Muscle layer of colon (tissue), 2 donors: ENCODE measurements at regions not wholly inside any gene's neighbourhood (a gene's known extent, or its start where the extent isn't known, plus 50 kb on each side); places are given as distances from the start of the nearest gene placed in this dataset.

Source experiments
- H3K27ac ChIP-seq: one replicate; pipeline ENCODE4 v1.7.0; 2013; ENCODE audit warnings: low read depth, mild to moderate bottlenecking, low read length, moderate library complexity
- H3K27me3 ChIP-seq, 2 donors: one replicate each; pipeline ENCODE4 v1.7.0; 2013; ENCODE audit warnings: low read length in 2 of 2, mild to moderate bottlenecking in 2 of 2; ENCODE audit not compliant: insufficient read depth in 2 of 2, control insufficient read depth in 1 of 2
- H3K36me3 ChIP-seq: one replicate; pipeline ENCODE4 v1.7.0; 2013; ENCODE audit warnings: mild to moderate bottlenecking, low read length; ENCODE audit not compliant: insufficient read depth
- H3K4me1 ChIP-seq: one replicate; pipeline ENCODE4 v1.7.0; 2013; ENCODE audit warnings: mild to moderate bottlenecking, low read length; ENCODE audit not compliant: insufficient read depth
- H3K4me3 ChIP-seq, 2 donors: one replicate each; pipeline ENCODE4 v1.7.0; 2013; ENCODE audit warnings: low read length in 2 of 2, low read depth in 1 of 2, mild to moderate bottlenecking in 1 of 2, moderate library complexity in 1 of 2
- H3K9ac ChIP-seq: one replicate; pipeline ENCODE4 v1.7.0; 2013; ENCODE audit warnings: low read length
- H3K9me3 ChIP-seq: one replicate; pipeline ENCODE4 v1.7.0; 2013; ENCODE audit warnings: mild to moderate bottlenecking, low read length
- donor health status: abdominal sarcoma.
- donor health status: Adenocarcinoma of cecum.

DNA sequence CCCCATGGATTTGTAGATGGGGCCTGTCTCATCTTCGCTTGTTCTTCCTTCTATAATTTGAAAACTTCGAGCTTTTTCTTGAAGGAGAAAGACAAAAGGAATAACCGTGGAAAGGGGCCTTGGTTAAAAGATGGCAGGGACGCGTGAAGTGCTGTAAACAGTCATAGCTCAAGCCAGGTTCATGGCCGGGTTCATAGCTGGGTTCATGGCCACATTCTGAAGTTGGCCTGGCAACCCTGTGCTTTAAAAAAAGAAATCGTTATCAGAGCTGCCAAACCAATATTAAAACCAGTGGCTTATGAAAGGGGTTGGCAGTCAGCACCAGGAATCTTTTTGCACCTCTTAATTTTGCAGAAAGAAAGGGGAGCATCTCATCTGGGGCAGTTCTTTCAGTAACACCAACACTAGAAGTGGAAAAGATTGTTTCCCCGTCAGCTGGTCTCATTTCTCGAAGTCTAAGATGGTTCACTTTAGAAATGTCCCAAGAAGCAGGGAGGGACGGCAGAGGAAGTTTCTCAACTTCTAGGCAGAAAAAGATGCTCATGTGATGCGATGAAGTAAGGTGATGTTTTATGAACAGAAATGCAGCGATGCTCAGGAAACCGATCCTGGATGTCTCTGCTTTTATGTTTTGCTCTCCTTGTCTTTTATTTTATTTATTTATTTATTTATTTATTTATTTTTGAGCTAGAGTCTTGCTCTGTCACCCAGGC, 193.1 kb upstream of the TBX3 start:
- no peaks in the 10 kb centered on the region for H3K27me3 ChIP-seq
- H3K4me3 ChIP-seq: no peak overlapping the region
- H3K9me3 ChIP-seq: no peaks in the 10 kb centered on the region
- no peaks in the 10 kb centered on the region for H3K36me3 ChIP-seq
- no peak overlapping the region for H3K9ac ChIP-seq
- no peaks in the 10 kb centered on the region for H3K4me1 ChIP-seq
- no peak overlapping the region for H3K27ac ChIP-seq

DNA sequence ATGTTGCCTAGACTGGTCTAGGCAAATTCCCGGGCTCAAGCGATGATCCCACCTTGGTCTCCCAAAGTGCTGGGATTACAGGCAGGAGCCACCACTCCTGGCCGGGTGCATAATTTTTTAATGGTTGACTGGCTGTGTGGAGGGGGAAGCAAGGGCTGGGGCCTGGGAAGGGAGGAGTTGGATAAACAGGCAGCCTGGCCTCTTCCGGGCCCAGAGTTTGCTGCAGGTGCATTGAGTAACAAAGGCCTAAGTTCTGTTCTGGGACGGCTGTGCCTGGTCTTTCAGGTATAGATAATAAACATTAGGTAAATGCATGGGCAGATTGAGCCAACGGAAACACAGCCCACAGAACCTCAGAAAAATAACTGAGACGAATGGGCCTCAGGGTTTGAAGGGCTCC, 191.3 kb upstream of the TBX3 start:
- Histone ChIP-seq H3K9me3 (no peaks in the 10 kb centered on the region), H3K9ac (no peak overlapping the region)

DNA sequence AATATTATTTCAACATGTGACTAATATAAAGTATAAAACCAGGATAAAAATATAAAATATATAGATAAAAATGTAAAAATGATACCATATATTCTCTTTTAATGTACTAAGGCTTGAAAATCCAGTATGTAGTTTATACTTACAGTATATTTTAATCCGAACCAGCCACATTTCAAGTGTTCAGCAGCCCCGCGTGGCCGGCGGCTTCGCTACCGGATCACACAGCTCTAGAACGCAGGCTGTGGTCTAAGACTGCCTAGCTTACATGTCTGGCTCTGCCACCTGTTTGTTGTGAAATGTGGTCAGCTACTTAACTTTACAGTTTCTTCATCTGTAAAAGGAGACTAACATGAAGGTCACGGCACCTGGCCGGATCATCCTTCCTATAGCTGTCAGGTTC, 189.7 kb upstream of the TBX3 start:
- Histone ChIP-seq H3K36me3 (no peaks in the 10 kb centered on the region), H3K4me1 (peaks cover 4% of the 10 kb centered on the region), H3K27me3 (no peaks in the 10 kb centered on the region), H3K9me3 (no peaks in the 10 kb centered on the region), H3K9ac (no peak overlapping the region), H3K4me3 (no peak overlapping the region), H3K27ac (no peak overlapping the region)

More for the DNA sequence above, 191.3 kb upstream of the TBX3 start:
- H3K27ac ChIP-seq: no peak overlapping the region
- no peak overlapping the region for H3K4me3 ChIP-seq
- no peaks in the 10 kb centered on the region for H3K27me3 ChIP-seq
- no peaks in the 10 kb centered on the region for H3K36me3 ChIP-seq
- H3K4me1 ChIP-seq: no peaks in the 10 kb centered on the region

- no peak overlapping the region for H3K4me3 ChIP-seq
Measured at GRCh38 chr12:114868995-114869834, 185.2 kb upstream of the TBX3 start.

DNA sequence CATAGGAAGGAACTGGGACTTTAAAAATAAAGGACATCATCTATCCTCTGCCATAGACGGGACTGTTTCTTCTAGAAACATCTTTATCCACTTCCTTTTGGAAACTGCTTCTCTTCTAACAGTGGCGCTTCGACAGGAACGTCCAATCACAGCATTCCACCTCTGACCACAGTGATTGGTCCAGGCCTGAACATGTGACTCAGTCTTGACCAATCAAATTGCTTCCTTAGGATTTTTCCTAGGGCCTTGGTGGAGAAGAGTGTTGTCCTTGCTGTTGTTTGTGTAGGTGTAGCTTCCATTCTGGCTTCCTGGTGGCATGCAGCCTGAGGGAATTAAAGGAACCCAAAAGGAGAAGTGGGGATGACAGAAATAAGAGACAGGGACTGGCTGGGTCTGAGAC, 182.4 kb upstream of the TBX3 start:
- H3K9me3 ChIP-seq: no peaks in the 10 kb centered on the region
- no peak overlapping the region for H3K4me3 ChIP-seq
- no peak overlapping the region for H3K27ac ChIP-seq
- H3K27me3 ChIP-seq: no peaks in the 10 kb centered on the region
- H3K9ac ChIP-seq: no peak overlapping the region
- no peaks in the 10 kb centered on the region for H3K36me3 ChIP-seq
- H3K4me1 ChIP-seq: peaks cover 4% of the 10 kb centered on the region

More at GRCh38 chr12:114868995-114869834, 185.2 kb upstream of the TBX3 start:
- H3K36me3 ChIP-seq: no peaks in the 10 kb centered on the region
- no peak overlapping the region for H3K9ac ChIP-seq
- H3K4me1 ChIP-seq: peaks cover 4% of the 10 kb centered on the region
- no peak overlapping the region for H3K27ac ChIP-seq
- H3K9me3 ChIP-seq: no peaks in the 10 kb centered on the region
- no peaks in the 10 kb centered on the region for H3K27me3 ChIP-seq

DNA sequence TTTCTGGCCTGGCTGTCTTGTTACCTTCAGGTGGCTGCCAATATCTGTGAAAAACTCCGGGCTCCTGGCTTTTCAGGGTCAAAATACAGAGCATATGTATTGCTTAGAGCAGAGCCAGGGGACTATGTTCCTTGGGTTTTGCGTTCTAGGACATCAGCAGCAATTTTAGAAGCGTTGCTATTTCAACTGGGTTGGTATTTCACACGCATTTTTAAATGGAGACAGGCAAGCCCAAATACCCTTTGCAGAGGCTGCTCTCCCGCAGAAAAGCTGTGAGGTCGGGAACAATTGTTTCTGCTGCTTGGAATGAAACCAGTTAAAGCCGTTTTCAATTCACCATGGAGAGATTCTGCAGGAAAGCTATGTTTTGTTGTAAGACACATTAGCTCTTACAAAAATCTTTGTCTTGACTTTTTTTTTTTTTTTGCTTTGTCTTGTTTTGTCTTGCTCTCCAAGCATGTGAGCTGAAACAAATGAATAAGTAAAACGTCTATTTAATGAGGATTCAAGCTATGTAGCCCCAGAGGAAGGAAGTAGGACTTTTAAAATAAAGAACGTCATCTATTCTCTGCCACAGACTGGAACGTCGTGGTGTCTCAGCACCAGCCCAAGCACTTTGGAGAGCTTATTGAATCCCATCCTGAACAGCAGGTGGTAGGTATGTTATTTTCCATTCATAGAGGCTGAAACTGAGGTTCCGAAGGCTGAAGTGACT, 181.0 kb upstream of the TBX3 start:
- no peak overlapping the region for H3K9ac ChIP-seq
- H3K9me3 ChIP-seq: no peaks in the 10 kb centered on the region
- no peak overlapping the region for H3K27ac ChIP-seq
- H3K4me1 ChIP-seq: peaks cover 4% of the 10 kb centered on the region
- no peaks in the 10 kb centered on the region for H3K36me3 ChIP-seq
- no peak overlapping the region for H3K4me3 ChIP-seq
- no peaks in the 10 kb centered on the region for H3K27me3 ChIP-seq

DNA sequence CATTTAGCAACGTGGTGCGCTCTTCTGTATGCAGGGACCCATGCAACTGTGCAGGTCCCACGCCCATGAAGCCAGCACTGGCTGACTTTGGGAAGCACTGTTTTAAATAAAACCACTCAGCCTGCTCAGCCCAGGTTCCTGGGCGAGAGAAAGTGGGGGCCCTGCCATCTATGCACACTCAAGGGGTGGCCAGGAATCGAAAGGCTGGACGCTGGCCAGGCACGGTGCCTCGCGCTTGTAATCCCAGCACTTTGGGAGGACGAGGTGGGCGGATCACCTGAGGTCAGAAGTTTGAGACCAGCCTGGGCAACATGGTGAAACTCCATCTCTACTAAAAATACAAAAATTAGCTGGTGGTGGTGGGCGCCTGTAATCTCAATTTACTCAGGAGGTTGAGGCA, 179.9 kb upstream of the TBX3 start:
- H3K4me1 ChIP-seq: no peaks in the 10 kb centered on the region
- no peaks in the 10 kb centered on the region for H3K27me3 ChIP-seq
- H3K9me3 ChIP-seq: no peaks in the 10 kb centered on the region
- no peak overlapping the region for H3K9ac ChIP-seq
- no peaks in the 10 kb centered on the region for H3K36me3 ChIP-seq
- no peak overlapping the region for H3K4me3 ChIP-seq
- H3K27ac ChIP-seq: no peak overlapping the region

DNA sequence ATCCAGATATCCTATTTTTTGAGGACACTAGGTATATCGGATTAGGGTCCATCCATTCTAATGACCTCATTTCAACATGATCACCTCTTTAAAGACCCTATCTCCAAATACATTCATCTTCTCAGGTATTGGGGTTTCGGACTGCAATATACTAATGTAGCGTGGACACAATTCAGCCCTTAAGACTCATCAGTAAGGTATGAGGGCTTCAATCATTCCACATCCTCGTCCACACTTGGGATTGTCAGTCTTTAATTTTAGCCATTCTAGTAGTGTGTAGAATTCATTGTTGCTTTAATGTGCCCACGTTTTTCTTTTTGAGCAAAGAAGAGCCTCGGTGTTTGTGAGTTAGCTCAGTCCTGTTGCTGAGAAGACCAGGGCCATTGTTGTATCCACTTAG, 177.0 kb upstream of the TBX3 start:
- no peaks in the 10 kb centered on the region for H3K27me3 ChIP-seq

DNA sequence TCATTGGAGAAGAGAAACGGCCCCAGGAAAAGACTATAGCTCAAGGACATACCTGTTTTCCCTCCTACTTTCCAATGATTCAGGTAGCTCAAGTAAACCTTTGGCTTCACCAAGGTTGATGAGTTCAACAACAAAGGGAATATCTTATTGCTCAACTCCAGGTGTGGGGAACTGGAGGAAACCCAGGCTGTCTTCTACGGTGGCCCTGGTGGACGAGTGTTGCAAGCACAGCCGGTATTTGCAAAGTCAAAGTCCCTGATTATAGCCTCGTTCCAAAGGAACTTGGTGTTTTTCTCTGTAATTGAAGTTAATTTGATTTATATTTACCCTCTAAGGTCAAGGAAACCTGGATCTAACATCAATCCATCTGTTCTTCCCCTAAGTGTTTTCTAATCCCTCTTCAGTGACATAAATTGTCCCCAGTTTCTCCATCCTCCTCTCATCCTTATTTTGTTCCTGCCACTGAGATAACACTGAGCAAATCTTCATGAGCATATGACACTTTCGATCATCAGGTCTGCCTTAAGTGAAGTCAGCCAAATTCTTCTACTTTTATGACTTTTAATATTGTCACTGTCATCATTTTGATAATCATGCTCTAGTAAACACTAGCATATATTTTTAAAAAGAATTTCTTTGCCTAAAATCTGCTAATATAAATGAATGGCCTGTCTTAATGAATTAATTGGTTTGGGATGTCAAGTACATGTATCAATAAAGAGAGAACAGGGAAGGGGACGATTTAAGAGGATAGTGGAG, 174.6 kb upstream of the TBX3 start:
- H3K36me3 ChIP-seq: no peaks in the 10 kb centered on the region
- H3K4me3 ChIP-seq: no peak overlapping the region
- H3K9ac ChIP-seq: no peak overlapping the region
- no peak overlapping the region for H3K27ac ChIP-seq
- no peaks in the 10 kb centered on the region for H3K4me1 ChIP-seq
- no peaks in the 10 kb centered on the region for H3K27me3 ChIP-seq
- no peaks in the 10 kb centered on the region for H3K9me3 ChIP-seq

More for the DNA sequence above, 177.0 kb upstream of the TBX3 start:
- Histone ChIP-seq H3K9ac (no peak overlapping the region), H3K4me1 (no peaks in the 10 kb centered on the region), H3K36me3 (no peaks in the 10 kb centered on the region), H3K9me3 (no peaks in the 10 kb centered on the region), H3K27ac (no peak overlapping the region), H3K4me3 (no peak overlapping the region)

DNA sequence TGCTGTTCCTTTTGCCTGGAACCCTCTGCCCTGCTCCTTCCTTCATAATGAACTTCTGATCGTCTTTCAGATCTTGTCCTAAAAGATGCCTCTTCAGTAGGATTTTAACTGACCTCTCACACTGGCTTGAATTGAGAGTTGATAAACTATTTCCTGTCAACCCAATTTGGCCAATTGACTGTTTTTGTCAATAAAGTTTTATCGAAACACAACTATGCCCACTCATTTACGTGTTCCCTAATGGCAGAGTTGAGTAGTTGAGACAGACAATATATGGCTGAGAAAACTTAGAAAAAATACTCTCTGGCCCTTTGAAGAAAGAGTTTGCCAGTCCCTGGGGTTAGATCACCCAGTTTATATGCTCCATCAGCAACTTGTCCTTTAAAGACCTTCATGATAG, 171.7 kb upstream of the TBX3 start:
- Histone ChIP-seq H3K27me3 (no peaks in the 10 kb centered on the region), H3K9ac (no peak overlapping the region), H3K9me3 (no peaks in the 10 kb centered on the region), H3K4me3 (no peak overlapping the region), H3K36me3 (no peaks in the 10 kb centered on the region), H3K4me1 (no peaks in the 10 kb centered on the region), H3K27ac (no peak overlapping the region)

DNA sequence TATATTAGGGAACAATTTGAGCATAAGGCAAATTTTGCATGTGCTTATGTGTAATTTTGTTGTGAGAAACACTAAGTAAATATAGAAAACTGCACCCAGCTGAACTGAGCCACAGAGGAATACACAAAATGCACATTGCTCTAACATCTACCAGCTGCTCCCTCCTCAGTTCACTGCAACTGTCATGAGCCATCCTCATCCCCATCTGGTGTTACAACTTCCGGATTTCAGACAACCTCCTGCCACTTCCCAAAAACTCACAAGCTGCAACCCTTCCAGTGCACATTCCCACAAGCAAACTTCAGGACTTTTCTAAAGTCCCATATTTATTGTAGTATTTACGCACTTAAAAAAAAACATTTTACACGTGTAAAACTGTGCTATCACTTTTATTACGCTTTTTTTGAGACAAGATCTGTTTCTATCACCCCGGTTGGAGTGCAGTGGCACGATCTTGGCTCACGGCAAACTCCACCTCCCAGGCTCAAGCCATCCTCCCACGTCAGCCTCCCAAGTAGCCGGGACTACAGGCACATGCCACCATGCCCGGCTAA, 169.1 kb upstream of the TBX3 start:
- Histone ChIP-seq H3K4me3 (no peak overlapping the region), H3K27ac (no peak overlapping the region), H3K9ac (no peak overlapping the region), H3K27me3 (no peaks in the 10 kb centered on the region), H3K9me3 (no peaks in the 10 kb centered on the region), H3K36me3 (no peaks in the 10 kb centered on the region), H3K4me1 (no peaks in the 10 kb centered on the region)
